ENCODE measurements at regions not wholly inside any gene's neighbourhood (a gene's known extent, or its start where the extent isn't known, plus 50 kb on each side); places are given as distances from the start of the nearest gene placed in this dataset.

DNA sequence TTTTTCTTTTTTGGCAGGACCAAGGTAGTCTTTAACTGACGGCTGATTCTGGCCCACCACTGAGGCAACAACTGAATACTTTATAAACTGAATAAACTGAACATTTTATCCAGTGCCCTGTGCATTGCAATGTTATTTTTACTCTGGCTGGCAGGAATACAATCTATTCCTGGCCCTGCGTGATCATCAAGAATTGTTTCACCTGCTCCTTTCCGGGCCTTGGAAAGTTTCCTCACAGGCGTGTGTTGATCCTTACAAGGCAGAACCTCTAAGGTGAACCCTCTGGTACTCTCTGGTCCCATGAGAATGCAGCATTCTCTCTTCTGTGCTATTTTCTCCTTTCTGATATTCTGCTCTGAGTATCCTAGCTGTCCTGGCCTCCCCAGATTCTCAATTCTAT is 113.7 kb upstream of the KLHL29 start:
- no peak for TF ChIP-seq ETV6 (CRISPR knock-in tag; IDR thresholded peaks at IDR 0.05)
- TF ChIP-seq, protein P1, sequence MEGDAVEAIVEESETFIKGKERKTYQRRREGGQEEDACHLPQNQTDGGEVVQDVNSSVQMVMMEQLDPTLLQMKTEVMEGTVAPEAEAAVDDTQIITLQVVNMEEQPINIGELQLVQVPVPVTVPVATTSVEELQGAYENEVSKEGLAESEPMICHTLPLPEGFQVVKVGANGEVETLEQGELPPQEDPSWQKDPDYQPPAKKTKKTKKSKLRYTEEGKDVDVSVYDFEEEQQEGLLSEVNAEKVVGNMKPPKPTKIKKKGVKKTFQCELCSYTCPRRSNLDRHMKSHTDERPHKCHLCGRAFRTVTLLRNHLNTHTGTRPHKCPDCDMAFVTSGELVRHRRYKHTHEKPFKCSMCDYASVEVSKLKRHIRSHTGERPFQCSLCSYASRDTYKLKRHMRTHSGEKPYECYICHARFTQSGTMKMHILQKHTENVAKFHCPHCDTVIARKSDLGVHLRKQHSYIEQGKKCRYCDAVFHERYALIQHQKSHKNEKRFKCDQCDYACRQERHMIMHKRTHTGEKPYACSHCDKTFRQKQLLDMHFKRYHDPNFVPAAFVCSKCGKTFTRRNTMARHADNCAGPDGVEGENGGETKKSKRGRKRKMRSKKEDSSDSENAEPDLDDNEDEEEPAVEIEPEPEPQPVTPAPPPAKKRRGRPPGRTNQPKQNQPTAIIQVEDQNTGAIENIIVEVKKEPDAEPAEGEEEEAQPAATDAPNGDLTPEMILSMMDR (IDR thresholded peaks at IDR 0.05): no peak

All from WTC11 (cell line).